IMR-90 (cell line): ENCODE measurements at regions not wholly inside any gene's neighbourhood (a gene's known extent, or its start where the extent isn't known, plus 50 kb on each side); places are given as distances from the start of the nearest gene placed in this dataset.

ENCODE experiments used
- ATAC-seq: fragments of 200-7000 bp; cut with Tn5 transposase; 2 replicates; pipeline ENCODE4 v1.9.1; 2020; ENCODE audit warnings: low read depth, mild to moderate bottlenecking, moderate library complexity
- BruUV-seq: library from RNA; stranded (reverse); fragments of 400-500 nt; replicated peaks from 2 replicates; lab custom pipeline; 2021; lab: Mats Ljungman, UMichigan
- CTCF ChIA-PET: fragments of 300-600 bp; formaldehyde crosslinking; extraction: SDS; loops from one replicate; lab custom pipeline; 2021; ENCODE audit warnings: antibody characterized with exemption; lab: Yijun Ruan, JAX
- POLR2A ChIA-PET: fragments of 300-600 bp; sonication (Branson Sonifier 250); formaldehyde crosslinking; loops from one replicate; lab custom pipeline; 2022; ENCODE audit warnings: antibody characterized with exemption; ENCODE audit not compliant: unreplicated experiment; lab: Charles Lee
- DNase-seq: peaks from one replicate; pipeline ENCODE4 v3.0.0; 2013
- H2AFZ ChIP-seq: replicated peaks from 2 replicates; pipeline ENCODE3; 2013; ENCODE audit warnings: low read length, mild to moderate bottlenecking; ENCODE audit not compliant: poor library complexity
- H2AK5ac ChIP-seq: 2 replicates; pipeline ENCODE4 v1.6.1; 2013; ENCODE audit warnings: low read depth, low read length, inconsistent platforms
- H2AK9ac ChIP-seq: replicated peaks from 2 replicates; pipeline ENCODE3; 2013; ENCODE audit warnings: mild to moderate bottlenecking, low read depth, low read length, moderate library complexity; ENCODE audit not compliant: poor library complexity
- H2BK120ac ChIP-seq: 2 replicates; pipeline ENCODE4 v1.6.1; 2013; ENCODE audit warnings: low read depth, low read length, inconsistent platforms
- H2BK15ac ChIP-seq: 3 replicates; pipeline ENCODE4 v1.6.1; 2013; ENCODE audit warnings: low read depth, low read length, inconsistent platforms
- H2BK20ac ChIP-seq: 2 replicates; pipeline ENCODE4 v1.6.1; 2013; ENCODE audit warnings: low read depth, mild to moderate bottlenecking, inconsistent platforms, low read length, moderate library complexity
- H2BK5ac ChIP-seq: 2 replicates; pipeline ENCODE4 v1.6.1; 2013; ENCODE audit warnings: mild to moderate bottlenecking, low read depth, low read length, inconsistent platforms; ENCODE audit not compliant: poor library complexity, severe bottlenecking
- H3K14ac ChIP-seq: replicated peaks from 2 replicates; pipeline ENCODE4 v1.6.1; 2013; ENCODE audit warnings: low read depth, low read length, inconsistent platforms
- H3K18ac ChIP-seq: 2 replicates; pipeline ENCODE4 v1.6.1; 2013; ENCODE audit warnings: low read depth, low read length, control low read depth
- H3K23ac ChIP-seq: 2 replicates; pipeline ENCODE4 v1.6.1; 2013; ENCODE audit warnings: low read depth, low read length, inconsistent platforms
- H3K27ac ChIP-seq: 2 replicates; pipeline ENCODE4 v1.5.1; 2013; ENCODE audit warnings: mild to moderate bottlenecking, control low read depth, low read length; ENCODE audit not compliant: insufficient read depth
- H3K27me3 ChIP-seq: 2 replicates; pipeline ENCODE4 v1.6.1; 2013; ENCODE audit warnings: low read length; ENCODE audit not compliant: control insufficient read depth, insufficient read depth
- H3K36me3 ChIP-seq: 2 replicates; pipeline ENCODE4 v1.6.1; 2013; ENCODE audit warnings: low read length, mixed read lengths; ENCODE audit not compliant: control insufficient read depth, insufficient read depth
- H3K4ac ChIP-seq: 2 replicates; pipeline ENCODE4 v1.6.1; 2013; ENCODE audit warnings: low read depth, low read length, inconsistent platforms
- H3K4me1 ChIP-seq: 2 replicates; pipeline ENCODE4 v1.6.1; 2013; ENCODE audit warnings: low read length, mixed read lengths; ENCODE audit not compliant: control insufficient read depth, insufficient read depth
- H3K4me2 ChIP-seq: 2 replicates; pipeline ENCODE4 v1.6.1; 2013; ENCODE audit warnings: low read depth, mild to moderate bottlenecking, control low read depth, low read length, moderate library complexity
- H3K4me3 ChIP-seq: 2 replicates; pipeline ENCODE4 v1.5.1; 2013; ENCODE audit warnings: low read depth, mild to moderate bottlenecking, control low read depth, low read length, moderate library complexity; ENCODE audit not compliant: insufficient read depth
- H3K56ac ChIP-seq: 2 replicates; pipeline ENCODE4 v1.6.1; 2013; ENCODE audit warnings: low read length, inconsistent platforms; ENCODE audit not compliant: insufficient read depth; ENCODE audit errors: extremely low read depth
- H3K79me1 ChIP-seq, 2 experiments: 2 replicates each; pipeline ENCODE4 v1.6.1; 2013; ENCODE audit warnings: low read length in 2 of 2, inconsistent platforms in 1 of 2, low read depth in 1 of 2
- H3K9ac ChIP-seq: 2 replicates; pipeline ENCODE4 v1.6.1; 2013; ENCODE audit warnings: low read depth, low read length, control low read depth
- H3K9me1 ChIP-seq: 2 replicates; pipeline ENCODE4 v1.6.1; 2013; ENCODE audit warnings: low read length, inconsistent platforms; ENCODE audit not compliant: insufficient read depth
- H3K9me3 ChIP-seq: 2 replicates; pipeline ENCODE4 v1.6.1; 2013; ENCODE audit warnings: low read length; ENCODE audit not compliant: control insufficient read depth, insufficient read depth
- H4K20me1 ChIP-seq: 2 replicates; pipeline ENCODE4 v1.6.1; 2013; ENCODE audit warnings: low read length, inconsistent platforms; ENCODE audit not compliant: insufficient read depth
- H4K5ac ChIP-seq: 2 replicates; pipeline ENCODE4 v1.6.1; 2013; ENCODE audit warnings: mild to moderate bottlenecking, low read depth, low read length, control low read depth
- H4K8ac ChIP-seq, 2 experiments: 2 replicates each; pipeline ENCODE4 v1.6.1; 2013; ENCODE audit warnings: low read depth in 2 of 2, low read length in 2 of 2, control low read depth in 1 of 2, inconsistent platforms in 1 of 2
- H4K91ac ChIP-seq: 2 replicates; pipeline ENCODE4 v1.6.1; 2013; ENCODE audit warnings: low read depth, low read length, inconsistent platforms; ENCODE audit not compliant: insufficient read depth
- CHD1 ChIP-seq: IDR thresholded peaks from 2 replicates; pipeline ENCODE4 v1.6.1; 2012; ENCODE audit warnings: low read depth, low read length, improper control_type of control experiment
- FOS ChIP-seq: fragments of 150-350 bp; IDR thresholded peaks from 2 replicates; pipeline ENCODE4 v1.6.1; 2016; ENCODE audit warnings: low read depth, low read length
- MAFK ChIP-seq: IDR thresholded peaks from 2 replicates; pipeline ENCODE4 v1.6.1; 2012; ENCODE audit warnings: low read depth, low read length, improper control_type of control experiment
- MAZ ChIP-seq: IDR thresholded peaks from 2 replicates; pipeline ENCODE4 v1.6.1; 2012; ENCODE audit warnings: low read depth, mild to moderate bottlenecking, low read length, improper control_type of control experiment, moderate library complexity, borderline replicate concordance
- MXI1 ChIP-seq: IDR thresholded peaks from 2 replicates; pipeline ENCODE4 v1.6.1; 2012; ENCODE audit warnings: low read depth, mild to moderate bottlenecking, low read length, moderate library complexity, borderline replicate concordance
- NFE2L2 ChIP-seq: fragments of 150-350 bp; IDR thresholded peaks from 2 replicates; pipeline ENCODE4 v1.6.1; 2016; ENCODE audit warnings: low read depth, mild to moderate bottlenecking, low read length
- POLR2A ChIP-seq: IDR thresholded peaks from 2 replicates; pipeline ENCODE4 v1.6.1; 2012; ENCODE audit warnings: mild to moderate bottlenecking, low read depth, low read length
- RAD21 ChIP-seq: IDR thresholded peaks from 2 replicates; pipeline ENCODE4 v1.6.1; 2012; ENCODE audit warnings: low read length, improper control_type of control experiment
- RCOR1 ChIP-seq: IDR thresholded peaks from 2 replicates; pipeline ENCODE4 v1.6.1; 2012; ENCODE audit warnings: mild to moderate bottlenecking, low read length, improper control_type of control experiment; ENCODE audit not compliant: insufficient replicate concordance
- RFX5 ChIP-seq: IDR thresholded peaks from 2 replicates; pipeline ENCODE4 v1.8.0; 2012; ENCODE audit warnings: low read depth, mild to moderate bottlenecking, low read length, moderate library complexity
- SMC3 ChIP-seq: fragments of 150-350 bp; IDR thresholded peaks from 2 replicates; pipeline ENCODE4 v1.6.1; 2016; ENCODE audit warnings: low read depth, mild to moderate bottlenecking, antibody characterized with exemption, low read length, moderate library complexity
- WGBS, 2 experiments: methylation state at CpG; one replicate each; pipeline versions ENCODE4 v1.1.5 to v1.1.7; 2013; ENCODE audit warnings: missing lambda C conversion rate in 2 of 2; ENCODE audit not compliant: insufficient read length in 1 of 2; ENCODE audit errors: extremely low coverage in 2 of 2; 5-methylcytosine and 5-hydroxymethylcytosine counted together
- dilution Hi-C: fragments of 300-500 bp; cut with HindIII; formaldehyde crosslinking; loops from one replicate; pipeline ENCODE4 v1.14.3; 2018; ENCODE audit warnings: low sequenced_read_pairs; ENCODE audit not compliant: unreplicated experiment
- in situ Hi-C: fragments of 300-500 bp; cut with MboI; formaldehyde crosslinking; loops from 3 replicates; pipeline ENCODE4 v1.14.3; 2019; ENCODE audit warnings: low sequenced_read_pairs, inconsistent platforms, mixed read lengths
- intact Hi-C: fragments of 100-400 bp; cut with micrococcal nuclease; formaldehyde crosslinking; loops from 2 replicates; pipeline ENCODE4 v1.10.0; 2022
- TF ChIP-seq, protein P1 (sequence below): fragments of 150-350 bp; IDR thresholded peaks from 2 replicates; pipeline ENCODE4 v1.6.1; 2016; ENCODE audit warnings: low read depth, mild to moderate bottlenecking, low read length, moderate library complexity, borderline replicate concordance
- TF ChIP-seq, protein P2 (sequence below): conservative IDR thresholded peaks from 2 replicates; pipeline ENCODE4 v1.5.1; 2012; ENCODE audit warnings: mild to moderate bottlenecking, low read depth, low read length, improper control_type of control experiment
- TF ChIP-seq, protein P3 (sequence below): fragments of 150-350 bp; IDR thresholded peaks from 2 replicates; pipeline ENCODE4 v1.6.1; 2017; ENCODE audit warnings: mild to moderate bottlenecking, antibody characterized with exemption, low read length, low read depth

DNA sequence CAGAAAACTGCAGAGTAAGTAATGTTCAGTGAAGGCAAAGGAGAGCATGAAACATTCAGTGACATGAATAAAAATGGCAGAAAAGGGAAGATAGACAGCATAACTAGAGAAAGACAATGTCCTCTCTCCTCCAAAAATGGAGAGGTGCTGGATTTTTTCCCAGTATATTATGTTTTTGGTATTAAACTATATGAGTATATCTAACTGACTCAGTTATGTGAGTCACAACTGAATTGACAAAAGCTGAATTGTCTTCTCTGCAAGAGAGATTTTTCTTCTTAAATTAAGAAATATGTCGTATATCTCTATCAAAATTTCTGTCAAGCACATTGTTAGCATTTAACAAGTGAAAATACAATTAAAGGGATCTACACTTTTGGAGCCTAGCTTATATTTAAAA lies 375.1 kb downstream of the CHSY3 start:
- Histone ChIP-seq H3K27ac (no peak overlapping the region), H2BK120ac (no peak overlapping the region), H3K14ac (no peak overlapping the region), H3K9me1 (no peaks in the 10 kb centered on the region), H3K9ac (no peak overlapping the region), H3K23ac (no peak overlapping the region), H2BK5ac (no peak overlapping the region), H3K79me1 (no peaks in the 10 kb centered on the region), H3K4ac (no peak overlapping the region), H3K36me3 (no peaks in the 10 kb centered on the region), H2BK15ac (no peak overlapping the region), H3K27me3 (no peaks in the 10 kb centered on the region), H4K20me1 (no peaks in the 10 kb centered on the region), H3K4me1 (no peaks in the 10 kb centered on the region), H4K8ac (no peak overlapping the region), H3K9me3 (peaks cover 17% of the 10 kb centered on the region), H4K5ac (no peak overlapping the region), H2AFZ (no peak overlapping the region), H4K91ac (no peak overlapping the region), H2BK20ac (no peak overlapping the region), H2AK5ac (no peak overlapping the region), H2AK9ac (no peak overlapping the region), H3K56ac (no peak overlapping the region), H3K18ac (no peak overlapping the region), H3K4me3 (no peak overlapping the region), H3K4me2 (no peak overlapping the region)
- DNase-seq = no peak
- TF ChIP-seq SMC3 (no peak), RFX5 (no peak), FOS (no peak), MXI1 (no peak), RAD21 (no peak), POLR2A (no peak), MAZ (no peak), MAFK (no peak), RCOR1 (no peak), CHD1 (no peak), NFE2L2 (no peak)
- TF ChIP-seq, protein P1, sequence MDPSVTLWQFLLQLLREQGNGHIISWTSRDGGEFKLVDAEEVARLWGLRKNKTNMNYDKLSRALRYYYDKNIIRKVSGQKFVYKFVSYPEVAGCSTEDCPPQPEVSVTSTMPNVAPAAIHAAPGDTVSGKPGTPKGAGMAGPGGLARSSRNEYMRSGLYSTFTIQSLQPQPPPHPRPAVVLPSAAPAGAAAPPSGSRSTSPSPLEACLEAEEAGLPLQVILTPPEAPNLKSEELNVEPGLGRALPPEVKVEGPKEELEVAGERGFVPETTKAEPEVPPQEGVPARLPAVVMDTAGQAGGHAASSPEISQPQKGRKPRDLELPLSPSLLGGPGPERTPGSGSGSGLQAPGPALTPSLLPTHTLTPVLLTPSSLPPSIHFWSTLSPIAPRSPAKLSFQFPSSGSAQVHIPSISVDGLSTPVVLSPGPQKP = no peak
- TF ChIP-seq, protein P2, sequence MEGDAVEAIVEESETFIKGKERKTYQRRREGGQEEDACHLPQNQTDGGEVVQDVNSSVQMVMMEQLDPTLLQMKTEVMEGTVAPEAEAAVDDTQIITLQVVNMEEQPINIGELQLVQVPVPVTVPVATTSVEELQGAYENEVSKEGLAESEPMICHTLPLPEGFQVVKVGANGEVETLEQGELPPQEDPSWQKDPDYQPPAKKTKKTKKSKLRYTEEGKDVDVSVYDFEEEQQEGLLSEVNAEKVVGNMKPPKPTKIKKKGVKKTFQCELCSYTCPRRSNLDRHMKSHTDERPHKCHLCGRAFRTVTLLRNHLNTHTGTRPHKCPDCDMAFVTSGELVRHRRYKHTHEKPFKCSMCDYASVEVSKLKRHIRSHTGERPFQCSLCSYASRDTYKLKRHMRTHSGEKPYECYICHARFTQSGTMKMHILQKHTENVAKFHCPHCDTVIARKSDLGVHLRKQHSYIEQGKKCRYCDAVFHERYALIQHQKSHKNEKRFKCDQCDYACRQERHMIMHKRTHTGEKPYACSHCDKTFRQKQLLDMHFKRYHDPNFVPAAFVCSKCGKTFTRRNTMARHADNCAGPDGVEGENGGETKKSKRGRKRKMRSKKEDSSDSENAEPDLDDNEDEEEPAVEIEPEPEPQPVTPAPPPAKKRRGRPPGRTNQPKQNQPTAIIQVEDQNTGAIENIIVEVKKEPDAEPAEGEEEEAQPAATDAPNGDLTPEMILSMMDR = no peak
- TF ChIP-seq, protein P3, sequence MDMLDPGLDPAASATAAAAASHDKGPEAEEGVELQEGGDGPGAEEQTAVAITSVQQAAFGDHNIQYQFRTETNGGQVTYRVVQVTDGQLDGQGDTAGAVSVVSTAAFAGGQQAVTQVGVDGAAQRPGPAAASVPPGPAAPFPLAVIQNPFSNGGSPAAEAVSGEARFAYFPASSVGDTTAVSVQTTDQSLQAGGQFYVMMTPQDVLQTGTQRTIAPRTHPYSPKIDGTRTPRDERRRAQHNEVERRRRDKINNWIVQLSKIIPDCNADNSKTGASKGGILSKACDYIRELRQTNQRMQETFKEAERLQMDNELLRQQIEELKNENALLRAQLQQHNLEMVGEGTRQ = no peak
- POLR2A ChIA-PET = no interaction called here
- ATAC-seq = no peak
- CTCF ChIA-PET = no interaction called here
- no TSS peak for BruUV-seq
- in situ Hi-C loops (no loop called here), dilution Hi-C loops (no loop called here), intact Hi-C loops (no loop called here)
- WGBS, 2 experiments = no CpG with 5 or more reads among the region's 1 CpG
